ENCODE measurements at regions not wholly inside any gene's neighbourhood (a gene's known extent, or its start where the extent isn't known, plus 50 kb on each side); places are given as distances from the start of the nearest gene placed in this dataset.

DNA sequence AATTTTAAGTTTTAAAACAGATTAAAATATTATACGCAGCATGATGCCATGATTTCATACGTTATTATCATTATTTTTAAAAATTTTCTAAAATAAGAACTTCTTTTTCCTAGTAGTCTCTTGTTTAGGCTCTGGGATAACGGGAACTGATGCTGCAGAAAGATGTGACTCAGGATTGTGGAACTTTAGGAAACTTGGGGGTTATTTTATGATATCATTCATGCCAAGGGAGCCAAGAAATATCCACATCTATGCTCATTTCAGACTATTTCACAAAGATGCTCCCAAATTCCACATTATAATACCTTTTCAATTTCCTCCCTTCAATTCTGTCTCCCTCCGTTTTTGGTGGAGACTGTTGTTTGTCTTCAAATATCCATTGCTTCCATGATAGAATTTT lies 236.4 kb downstream of the HS3ST3A1 start:
- TF ChIP-seq CTCF (conservative IDR thresholded peaks at IDR 0.05) = no peak
- Histone ChIP-seq H4K91ac (ENCODE audit: insufficient read length, low read depth, low read length) (no peak overlapping the region), H2BK20ac (ENCODE audit: low read depth, low read length, poor library complexity, severe bottlenecking) (no peak overlapping the region)

More for the DNA sequence above, 236.4 kb downstream of the HS3ST3A1 start:
- no peak overlapping the region for H3K27ac ChIP-seq (ENCODE audit: insufficient read length, low read depth, low read length)
- no peak overlapping the region for H3K14ac ChIP-seq (ENCODE audit: insufficient read depth, low read length)
- Mint-ChIP-seq H3K4me1 (peaks cover 0 to 4% of the 10 kb centered on the region in 2 experiments; a peak in 3 of 4 replicates), H3K9me3 (no peaks in the 10 kb centered on the region), H3K27ac (no peak overlapping the region), H3K36me3 (ENCODE audit: insufficient read depth in 1 of 3, low read depth in 3 of 3) (no peaks in the 10 kb centered on the region), H3K27me3 (ENCODE audit: low read depth) (peaks cover 5% of the 10 kb centered on the region), H3K4me3 (no peak overlapping the region)
- no peak overlapping the region for H3K4ac ChIP-seq (ENCODE audit: low read depth, low read length)
- DNase-seq = no peak
- no peak overlapping the region for H3K9ac ChIP-seq (ENCODE audit: extremely low read depth, insufficient read length, low read length)
- no peaks in the 10 kb centered on the region for H3K9me3 ChIP-seq (ENCODE audit: control insufficient read depth, low read depth, low read length)
- H3K4me2 ChIP-seq (ENCODE audit: insufficient read depth, insufficient read length, low read length) = no peak overlapping the region
- no peak overlapping the region for H4K8ac ChIP-seq (replicated peaks; ENCODE audit: insufficient read length, low read depth, low read length)
- H2AK5ac ChIP-seq (ENCODE audit: insufficient read length, low read length) = no peak overlapping the region
- H3K23ac ChIP-seq (ENCODE audit: insufficient read length, low read depth, low read length) = no peak overlapping the region
- H3K27me3 ChIP-seq (ENCODE audit: insufficient read depth, low read length) = no peaks in the 10 kb centered on the region
- no CpG with 5 or more reads among the region's 4 CpGs for WGBS (ENCODE audit: extremely low coverage, insufficient read length, low lambda C conversion rate)
- H3K18ac ChIP-seq (ENCODE audit: insufficient read length, low read depth, low read length) = no peak overlapping the region
- H2BK5ac ChIP-seq (ENCODE audit: insufficient read length, low read length) = no peak overlapping the region
- H2BK12ac ChIP-seq (ENCODE audit: insufficient read length, low read depth, low read length) = no peak overlapping the region
- H2BK15ac ChIP-seq (ENCODE audit: low read depth, low read length) = no peak overlapping the region
- H4K5ac ChIP-seq (ENCODE audit: insufficient read length, low read depth, low read length) = no peak overlapping the region
- no peaks in the 10 kb centered on the region for H3K4me1 ChIP-seq (ENCODE audit: insufficient read depth, low read length)
- H3T11ph ChIP-seq (ENCODE audit: low read length) = no peak overlapping the region
- H2AFZ ChIP-seq (ENCODE audit: low read length) = no peak overlapping the region
- no peak overlapping the region for H3K56ac ChIP-seq (ENCODE audit: insufficient read length, low read depth, low read length)
- no peaks in the 10 kb centered on the region for H4K20me1 ChIP-seq (ENCODE audit: control insufficient read depth, insufficient read depth, insufficient read length)
- H3K79me1 ChIP-seq (ENCODE audit: insufficient read depth, low read depth, low read length, poor library complexity, severe bottlenecking) = no peaks in the 10 kb centered on the region
- no peaks in the 10 kb centered on the region for H3K23me2 ChIP-seq (ENCODE audit: insufficient read length, low read depth, low read length, poor library complexity, severe bottlenecking)
- no peaks in the 10 kb centered on the region for H3K79me2 ChIP-seq (ENCODE audit: insufficient read depth, low read length)
- no peak overlapping the region for H2BK120ac ChIP-seq (ENCODE audit: low read depth, low read length, poor library complexity, severe bottlenecking)

Data from H9 (cell line).